Cerebellar nuclear complex (tissue), 1 donor: ENCODE measurements at regions not wholly inside any gene's neighbourhood (a gene's known extent, or its start where the extent isn't known, plus 50 kb on each side); places are given as distances from the start of the nearest gene placed in this dataset.

Experiments
- DNase-seq, 2 experiments: peaks; one replicate each; lab custom pipeline; 2025; lab: John Stamatoyannopoulos, UW

DNA sequence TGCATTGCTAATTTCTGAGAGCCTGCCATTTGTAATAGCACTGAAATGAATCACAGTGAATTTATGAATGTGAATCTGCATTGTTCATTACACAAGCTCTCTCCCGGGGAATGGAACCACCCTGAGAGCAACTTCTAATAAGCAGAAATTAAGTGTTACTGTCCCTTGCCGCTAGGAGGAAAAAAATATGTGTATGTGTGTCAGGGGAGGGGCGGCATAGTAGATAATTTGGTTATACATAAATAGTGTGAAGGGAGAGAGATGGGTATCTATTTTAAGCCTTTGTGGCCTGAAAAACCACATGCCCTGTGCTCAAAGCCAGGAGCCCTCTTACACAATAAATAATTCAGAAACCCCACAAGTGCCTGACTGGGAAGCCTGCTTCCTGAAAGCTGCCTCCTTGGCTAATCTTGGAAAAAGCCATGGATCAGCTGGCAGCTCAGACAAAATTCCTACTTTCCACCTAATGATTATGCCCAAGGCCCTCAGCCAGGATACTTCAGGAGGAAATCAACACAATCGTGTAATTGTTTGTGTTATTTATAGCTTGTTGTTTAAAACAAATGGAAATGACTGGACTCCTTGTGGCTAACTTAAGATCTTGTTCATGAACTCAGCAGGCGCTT lies 366.2 kb upstream of the KITLG start:
- DNase-seq = no peak

DNA sequence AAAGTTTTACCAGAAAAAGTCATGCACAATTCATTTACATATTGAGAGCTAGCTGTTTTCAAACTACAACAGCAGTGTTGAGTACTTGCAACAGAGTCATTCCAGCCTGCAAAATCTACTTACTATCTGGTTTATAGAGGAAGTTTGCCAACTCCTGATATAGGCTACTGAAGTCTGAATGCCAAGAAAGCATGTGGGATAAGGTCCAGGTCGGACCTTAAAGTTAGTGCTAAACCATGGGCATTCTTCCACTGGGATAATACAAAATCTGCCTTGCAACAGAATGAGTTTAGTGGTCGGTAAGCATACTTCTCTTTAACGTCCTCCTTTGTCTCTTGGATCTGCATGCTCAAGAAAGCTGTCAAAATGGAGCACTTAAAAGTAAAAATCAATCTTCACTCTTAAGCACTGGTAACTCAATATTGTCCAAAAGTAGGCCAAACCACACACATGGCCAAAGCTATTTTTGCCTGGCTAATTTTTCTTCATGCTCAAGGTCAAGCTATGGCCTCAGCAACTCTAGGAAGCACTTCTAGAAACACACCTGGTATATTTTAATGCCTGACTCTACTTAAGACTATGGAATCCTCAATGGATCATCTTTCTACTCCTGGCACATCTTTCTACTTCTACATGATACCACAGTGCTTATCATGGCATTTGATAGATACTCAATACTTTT lies 364.9 kb upstream of the KITLG start:
- DNase-seq = no peak

DNA sequence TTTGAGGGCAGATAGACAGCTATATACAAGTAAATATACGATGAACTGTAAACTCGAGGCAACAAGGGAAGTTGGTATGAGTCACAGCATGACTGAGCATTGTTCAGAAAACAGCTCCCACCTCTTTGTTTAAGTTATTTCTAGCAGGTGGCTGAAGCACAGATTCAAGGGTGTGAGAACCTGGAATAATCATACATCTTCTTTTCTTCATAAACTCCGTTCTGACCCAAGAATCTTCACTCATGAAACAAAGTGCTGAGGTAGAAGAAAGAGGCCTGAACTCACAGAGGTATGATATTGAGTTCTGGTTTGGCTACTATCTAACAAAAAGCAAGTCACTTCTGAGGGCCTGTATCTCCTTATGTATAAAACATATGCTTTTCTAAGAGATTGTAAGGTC lies 364.1 kb upstream of the KITLG start:
- DNase-seq = no peak

DNA sequence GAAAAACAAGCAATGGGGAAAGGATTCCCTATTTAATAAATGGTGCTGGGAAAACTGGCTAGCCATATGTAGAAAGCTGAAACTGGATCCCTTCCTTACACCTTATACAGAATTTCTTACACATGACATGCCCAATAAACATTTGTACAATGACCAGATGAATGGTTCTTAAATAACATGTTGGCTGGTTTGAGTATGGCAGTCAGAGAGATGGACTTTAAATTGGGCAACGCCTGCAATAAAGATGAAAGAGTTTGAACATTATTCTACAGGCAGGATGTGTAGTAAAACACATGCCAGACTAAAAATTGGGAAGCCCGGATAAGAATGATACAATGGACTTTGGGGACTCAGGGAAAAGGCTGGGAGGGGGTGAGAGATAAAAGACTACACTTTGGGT lies 360.6 kb upstream of the KITLG start:
- no peak for DNase-seq

DNA sequence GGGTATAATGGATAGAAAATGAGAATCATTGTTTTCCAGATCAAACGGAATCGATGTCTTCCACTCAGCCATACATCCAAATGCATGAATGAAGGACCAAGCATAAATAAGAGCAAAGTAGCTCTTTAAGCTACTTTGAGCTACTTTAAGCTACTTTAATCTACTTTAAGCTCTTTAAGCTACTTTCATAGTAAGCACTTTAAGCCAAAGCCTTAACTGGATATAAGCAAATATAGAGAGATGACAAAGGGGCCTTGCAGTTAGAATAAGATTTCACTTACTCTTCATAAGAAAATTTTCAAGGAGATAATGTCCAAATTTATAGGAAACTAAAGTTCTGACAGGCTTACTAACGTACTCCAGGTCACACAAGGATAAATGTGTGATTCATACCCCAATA lies 355.6 kb upstream of the KITLG start:
- no peak for DNase-seq

DNA sequence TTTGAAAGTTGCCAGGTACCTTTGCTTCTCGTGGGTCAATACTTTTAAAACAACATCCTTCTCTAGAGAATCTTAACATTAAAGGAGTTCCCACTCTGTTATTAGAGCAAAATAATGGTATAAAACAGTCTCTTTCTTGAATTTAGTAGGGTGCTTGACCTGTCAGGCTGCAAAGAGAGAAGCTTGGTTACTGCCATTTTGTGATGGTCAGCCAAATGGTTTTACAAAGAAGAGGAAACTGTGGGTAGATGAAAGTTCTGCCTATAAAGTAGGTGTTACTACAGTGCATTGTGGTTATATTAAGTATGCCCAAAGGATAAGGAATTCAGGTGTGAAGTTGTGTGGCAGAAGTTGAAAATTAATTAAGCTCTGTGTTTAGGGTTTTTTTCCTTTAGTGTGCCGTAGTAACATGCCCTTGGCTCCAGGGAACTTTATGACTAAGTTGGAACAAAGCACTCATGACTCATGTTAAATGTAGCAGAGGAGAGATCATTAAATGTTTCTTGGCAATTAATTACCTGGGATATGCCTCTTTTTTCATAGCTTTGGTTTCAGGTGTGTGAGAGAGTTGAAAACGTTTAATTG lies 354.0 kb upstream of the KITLG start:
- DNase-seq = no peak

DNA sequence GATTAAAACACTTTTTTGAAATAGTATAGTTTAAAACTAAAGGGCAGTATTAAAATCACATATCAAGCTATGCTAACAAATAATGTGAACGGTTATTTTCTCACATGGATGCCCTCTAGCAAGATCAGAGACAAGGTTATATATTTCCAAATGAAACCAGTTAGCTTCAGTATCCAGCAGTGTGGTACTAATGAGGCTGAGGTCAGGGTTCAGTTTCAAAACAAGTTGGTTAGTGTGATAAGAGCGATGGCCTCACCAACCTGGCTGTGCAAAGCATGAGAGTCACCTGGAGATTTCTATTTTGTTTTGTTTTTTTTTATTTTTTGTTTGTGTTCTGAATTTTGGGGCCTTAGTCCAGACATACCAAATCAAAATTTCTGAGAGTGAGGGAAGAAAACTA lies 352.2 kb upstream of the KITLG start:
- DNase-seq = no peak

DNA sequence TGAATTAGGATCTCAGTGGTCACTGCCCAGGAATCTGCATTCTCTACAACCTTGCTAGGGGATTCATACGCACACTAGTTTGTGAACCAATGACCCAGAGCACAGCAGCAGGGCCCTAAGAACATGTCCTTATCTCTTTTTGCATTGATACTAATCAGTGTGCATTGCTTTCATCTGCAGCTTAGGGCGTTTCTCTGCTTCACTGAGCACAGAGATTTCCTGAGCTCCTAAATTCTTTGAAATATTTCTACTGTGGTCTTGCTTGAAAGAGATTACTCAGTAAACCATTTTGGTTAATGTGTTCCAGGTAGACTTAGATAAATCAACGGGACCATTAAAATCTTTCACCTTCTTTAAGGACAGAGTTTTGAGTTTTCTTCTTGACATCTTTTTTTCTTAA lies 351.3 kb upstream of the KITLG start:
- DNase-seq = no peak

DNA sequence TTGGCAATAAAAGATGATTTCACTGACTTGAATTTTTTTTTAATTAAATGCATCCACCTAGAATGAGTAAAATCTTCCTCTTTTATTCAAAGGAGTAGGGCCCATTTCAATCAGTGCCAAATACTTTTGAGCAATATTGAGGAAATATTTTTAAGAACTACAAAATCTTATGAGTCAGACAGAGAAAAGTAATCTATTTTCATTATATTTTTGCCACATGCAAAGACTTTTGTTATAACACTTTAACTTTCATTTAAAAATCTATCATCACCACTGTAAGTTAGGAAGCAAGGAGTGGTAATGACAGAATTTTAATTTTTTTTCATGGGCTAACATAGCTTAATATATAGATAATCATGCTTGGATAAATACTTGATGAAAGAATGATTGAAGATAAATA lies 345.2 kb upstream of the KITLG start:
- DNase-seq = no peak

DNA sequence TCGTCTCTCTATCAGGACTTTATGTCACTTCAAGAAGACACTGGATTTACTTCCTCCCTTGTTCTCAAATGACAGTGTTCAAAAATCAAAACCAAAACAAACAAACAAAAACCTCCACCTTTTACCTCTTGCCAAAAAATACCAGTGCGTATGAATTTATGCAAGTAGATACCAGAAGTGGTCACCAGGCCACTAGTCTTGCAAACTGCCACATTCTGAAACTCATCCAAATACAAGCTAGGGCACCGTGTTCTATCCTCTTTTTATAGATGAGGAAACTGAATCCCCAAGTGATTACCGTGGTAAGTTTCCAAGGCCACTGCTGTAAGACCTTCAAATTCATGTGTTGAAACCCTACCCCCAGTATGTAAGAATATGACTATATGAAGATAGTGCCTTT lies 343.9 kb upstream of the KITLG start:
- no peak for DNase-seq

DNA sequence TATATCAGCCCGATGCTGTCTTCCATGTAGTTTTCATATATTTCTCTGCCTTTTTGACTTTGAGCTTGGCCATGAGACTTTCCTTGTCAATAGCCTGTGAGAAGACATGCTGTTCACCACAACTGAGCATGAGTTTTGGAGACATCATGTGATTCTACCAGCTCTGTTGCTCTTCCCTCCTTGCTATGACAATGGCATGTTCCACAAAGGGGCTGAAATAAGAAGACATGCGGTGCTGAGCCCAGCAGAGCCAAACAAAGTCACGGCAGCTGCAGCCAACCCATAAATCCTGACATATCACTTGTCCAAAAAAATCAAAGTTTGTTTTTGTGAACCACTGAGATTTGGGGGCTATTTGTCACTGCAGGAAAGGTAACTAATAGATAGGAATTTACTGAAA lies 343.4 kb upstream of the KITLG start:
- DNase-seq = no peak

DNA sequence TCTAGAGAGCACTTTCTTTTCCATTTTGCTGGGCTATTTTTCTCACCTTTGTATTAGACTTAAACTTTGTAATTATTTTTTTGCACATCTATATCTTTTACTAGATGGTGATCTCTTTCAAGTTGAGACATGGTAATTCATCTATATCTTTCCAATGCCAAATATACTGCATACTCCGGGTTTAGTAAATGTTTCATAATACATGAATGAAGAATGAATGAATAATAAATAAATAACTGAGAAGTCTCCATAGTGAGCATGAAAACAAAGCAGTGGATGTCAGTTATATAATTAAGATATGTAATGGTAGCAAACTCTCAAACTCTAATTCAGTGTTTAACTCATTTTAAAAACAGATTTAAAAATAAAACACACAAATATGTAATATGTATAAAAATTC lies 342.5 kb upstream of the KITLG start:
- DNase-seq = no peak

DNA sequence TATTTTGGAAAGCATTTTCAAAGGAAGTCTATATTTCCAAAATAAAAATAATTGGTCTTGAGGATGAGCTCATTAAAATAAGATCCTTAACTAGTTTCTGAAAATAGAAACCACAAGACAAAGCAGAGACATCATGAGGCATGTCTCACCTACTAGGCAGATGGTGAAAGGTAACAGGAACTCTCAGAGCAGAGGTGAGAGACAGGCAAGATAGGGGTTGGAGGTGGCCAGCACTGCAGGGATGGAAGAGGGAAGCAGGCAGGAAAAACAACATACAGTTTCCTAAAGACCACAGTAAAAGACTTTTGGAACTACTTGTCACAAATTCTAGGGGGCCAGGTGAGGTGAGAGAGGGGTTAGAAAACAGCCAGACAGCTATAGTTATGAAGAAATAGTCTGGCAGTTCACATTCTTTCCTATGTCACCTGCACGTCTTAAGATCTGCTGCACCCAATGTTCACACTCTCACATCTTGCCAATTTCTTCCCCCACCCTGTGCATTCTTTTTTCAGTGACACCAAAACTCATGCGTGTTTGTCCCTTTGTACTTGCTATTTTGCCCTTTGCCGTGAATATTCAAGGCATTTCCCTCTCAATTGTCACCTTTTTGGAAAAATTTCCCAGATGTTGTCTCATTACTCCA lies 341.7 kb upstream of the KITLG start:
- no peak for DNase-seq

DNA sequence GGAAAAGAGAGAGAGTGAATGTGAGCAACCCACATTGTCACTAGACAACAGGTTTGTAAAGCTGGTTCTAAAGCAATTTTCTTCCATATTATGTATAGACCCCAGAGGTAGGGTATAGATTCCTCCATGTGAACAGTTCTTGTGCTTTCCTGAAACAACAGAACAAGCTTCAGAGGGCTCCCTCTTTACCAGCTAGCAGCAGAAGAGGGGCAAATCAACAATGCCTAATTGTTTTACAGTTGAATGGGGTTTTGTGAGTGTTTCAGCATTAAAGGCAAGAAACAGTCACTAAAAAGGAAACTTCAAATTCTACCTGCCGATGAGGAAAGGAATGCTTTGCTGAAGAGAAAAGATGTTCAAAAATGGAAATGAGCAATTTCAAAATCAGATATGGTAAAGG lies 341.2 kb upstream of the KITLG start:
- DNase-seq = no peak

DNA sequence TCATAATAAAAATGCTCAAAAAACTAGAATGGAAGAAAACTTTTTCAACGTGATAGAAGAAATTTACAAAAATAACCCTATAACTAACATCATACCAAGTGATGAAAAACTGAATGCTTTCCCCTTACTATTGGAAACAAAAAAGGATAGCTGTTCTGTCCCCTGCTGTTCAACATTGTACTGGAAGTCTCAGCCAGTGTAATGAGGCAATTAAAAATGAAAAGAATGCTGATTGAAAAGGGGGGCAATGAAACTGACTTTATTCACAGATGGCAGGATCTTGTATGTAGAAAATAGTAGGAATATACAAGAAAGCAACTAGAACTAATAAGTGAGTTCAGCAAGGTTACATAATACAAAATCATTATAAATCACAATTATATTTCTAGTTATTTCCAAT lies 337.9 kb upstream of the KITLG start:
- no peak for DNase-seq

DNA sequence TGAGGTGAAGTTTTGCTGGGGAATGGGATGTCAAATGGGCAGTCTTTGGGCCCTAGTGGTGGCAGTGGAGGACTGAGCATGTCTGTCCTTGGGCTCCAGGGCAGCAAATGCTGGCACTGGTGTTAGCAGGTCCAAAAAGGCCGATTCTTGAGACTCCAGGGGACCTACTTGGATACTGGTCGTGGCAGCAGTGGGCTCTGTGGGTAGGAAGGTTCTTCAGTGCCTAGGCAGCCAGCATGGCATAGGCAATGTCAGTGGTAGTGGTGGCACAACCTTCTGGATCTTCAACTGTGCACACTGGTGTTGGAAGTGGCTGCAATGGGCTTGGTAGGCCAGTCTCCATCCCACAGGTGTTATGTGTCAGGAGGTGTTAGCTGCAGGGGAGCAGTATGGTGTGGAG lies 334.7 kb upstream of the KITLG start:
- DNase-seq = no peak

DNA sequence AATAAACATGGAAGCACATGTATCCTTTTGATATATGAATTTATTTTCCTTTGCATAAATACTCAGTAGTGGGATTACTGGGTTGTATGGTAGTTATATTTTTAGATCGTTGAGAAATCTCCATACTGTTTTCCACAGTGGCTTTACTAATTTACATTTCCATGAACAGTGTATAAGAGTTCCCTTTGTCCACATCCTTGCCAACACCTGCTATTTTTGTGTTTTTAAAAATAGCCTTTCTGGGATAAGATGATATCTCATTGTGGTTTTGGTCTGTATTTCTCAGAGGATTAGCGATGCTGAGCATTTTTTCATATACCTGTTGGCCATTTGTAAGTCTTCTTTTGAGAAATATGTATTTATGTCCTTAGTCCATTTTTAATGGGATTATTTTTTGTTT lies 329.2 kb upstream of the KITLG start:
- no peak for DNase-seq

DNA sequence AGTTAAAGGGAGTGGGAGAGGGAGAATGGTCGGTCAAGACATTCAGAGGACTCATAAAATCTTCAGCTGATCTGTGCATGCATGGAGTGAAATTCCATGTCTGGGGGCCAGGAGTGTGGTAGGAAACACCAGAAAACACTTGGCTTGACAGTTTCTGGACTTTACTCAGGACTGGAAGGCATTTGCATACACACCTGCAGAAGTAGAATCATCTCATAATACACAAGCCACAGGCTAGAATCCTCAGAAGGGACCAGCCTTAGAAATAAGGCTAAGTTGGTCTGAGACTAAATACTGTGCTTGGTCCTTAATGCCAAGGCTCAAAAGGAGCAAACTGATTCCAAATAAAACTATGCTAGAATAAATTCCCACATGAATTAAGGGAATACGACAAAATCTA lies 328.1 kb upstream of the KITLG start:
- DNase-seq = no peak

DNA sequence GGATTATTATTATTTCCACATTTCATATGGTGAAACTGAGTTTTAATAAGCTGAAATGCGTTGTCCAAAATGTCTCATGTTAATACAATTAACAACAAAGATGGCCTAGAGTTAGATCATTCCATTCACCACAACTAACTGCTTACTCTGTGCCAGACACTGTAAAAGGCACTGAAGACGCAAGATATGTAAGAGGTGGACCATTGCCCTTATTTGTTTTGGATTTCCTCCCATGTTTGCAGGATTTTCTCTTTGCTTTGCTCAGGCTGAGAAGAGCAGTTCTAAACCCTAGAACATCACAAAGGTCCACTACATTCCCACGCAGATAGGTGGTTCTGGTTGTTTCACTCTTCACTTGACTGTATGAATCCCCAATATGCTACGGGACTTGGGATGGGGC lies 324.4 kb upstream of the KITLG start:
- DNase-seq = no peak

DNA sequence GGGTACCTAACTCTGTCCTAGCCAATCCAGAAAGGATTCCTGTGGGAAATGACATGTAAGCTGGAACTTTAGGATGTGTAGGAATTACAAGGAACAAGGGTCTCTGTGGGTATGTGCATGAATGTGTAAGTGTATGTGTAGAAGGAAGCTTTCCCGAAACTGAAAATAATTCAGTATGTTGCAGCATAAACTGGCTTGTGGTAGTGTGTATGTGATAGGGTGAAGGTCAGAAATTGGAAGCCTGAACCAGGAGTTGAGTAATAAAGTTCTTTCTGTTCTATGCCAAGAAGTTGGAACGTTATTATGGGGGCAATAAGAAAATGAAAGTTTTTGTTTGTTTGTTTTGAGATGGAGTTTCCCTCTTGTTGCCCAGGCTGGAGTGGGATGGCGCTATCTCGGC lies 323.1 kb upstream of the KITLG start:
- no peak for DNase-seq

DNA sequence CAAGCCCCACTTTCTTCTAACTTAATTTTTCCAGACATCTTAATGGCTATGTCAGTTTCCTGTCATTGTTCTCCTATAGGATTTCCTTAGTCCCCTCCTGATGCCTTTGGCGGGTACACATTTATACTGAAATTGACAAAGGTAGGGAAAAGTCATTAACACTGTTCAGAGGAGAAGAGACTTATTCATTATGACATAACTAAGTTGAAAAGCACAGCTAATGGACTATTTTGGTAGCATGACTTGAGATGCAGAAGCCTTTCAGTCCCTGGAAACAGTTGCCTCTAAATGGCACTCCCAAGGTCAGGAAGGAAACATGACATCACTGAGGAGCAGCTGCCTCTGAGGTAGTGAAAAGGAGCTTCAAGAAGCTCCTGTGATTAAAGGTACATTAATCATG lies 317.5 kb upstream of the KITLG start:
- no peak for DNase-seq

DNA sequence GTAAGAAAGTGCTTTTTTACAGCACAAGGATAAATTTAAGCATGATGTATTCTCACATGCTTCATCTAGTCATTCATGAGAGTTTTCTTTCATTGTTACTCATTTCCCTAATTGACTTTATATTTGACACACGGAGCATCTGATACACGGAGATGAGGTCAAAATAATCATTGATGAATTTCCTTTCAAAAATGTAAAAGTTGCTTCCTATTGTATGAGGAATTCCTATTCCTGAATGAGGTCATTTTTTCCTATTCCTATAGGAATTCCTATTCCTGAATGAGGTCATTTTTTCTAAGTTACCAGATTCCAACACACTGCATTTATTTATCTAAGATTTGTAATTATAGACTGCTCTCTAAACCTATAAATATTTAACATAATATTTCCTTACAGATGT lies 316.7 kb upstream of the KITLG start:
- no peak for DNase-seq

DNA sequence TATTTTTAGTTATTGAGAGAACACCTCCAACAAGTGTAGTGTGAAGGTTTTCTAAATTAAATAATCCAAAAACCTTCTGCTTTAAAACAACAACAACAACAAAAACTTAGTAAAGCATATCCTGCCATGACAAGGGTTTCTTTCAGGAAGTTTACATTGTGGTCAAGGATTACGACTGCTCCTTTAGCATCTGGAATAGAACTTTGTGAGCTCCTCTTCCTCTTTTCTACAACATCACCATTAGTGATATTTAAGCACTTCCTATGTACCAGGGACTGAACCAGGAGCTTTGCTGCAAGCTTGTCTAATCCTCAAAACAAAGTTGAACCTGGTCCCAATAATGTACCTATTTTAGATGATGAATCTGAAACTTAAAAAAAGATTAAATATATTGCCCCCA lies 315.4 kb upstream of the KITLG start:
- no peak for DNase-seq
